Thyroid gland (tissue), 4 donors: ENCODE measurements at regions not wholly inside any gene's neighbourhood (a gene's known extent, or its start where the extent isn't known, plus 50 kb on each side); places are given as distances from the start of the nearest gene placed in this dataset.

Experiments
- CTCF ChIP-seq, 6 experiments: fragments of 200-600 bp in 3 of 6; fragments of 450-650 bp in 3 of 6; sonication (generic) in 3 of 6; IDR thresholded peaks; one replicate each; pipeline ENCODE4 v1.5.1; 2016 to 2019; ENCODE audit warnings: antibody characterized with exemption in 6 of 6, mild to moderate bottlenecking in 2 of 6, inconsistent platforms in 1 of 6, moderate library complexity in 1 of 6
- POLR2A ChIP-seq, 2 donors: fragments of 450-650 bp; IDR thresholded peaks; one replicate each; pipeline ENCODE4 v1.6.1; 2017; ENCODE audit warnings: antibody characterized with exemption in 2 of 2, mild to moderate bottlenecking in 2 of 2, moderate library complexity in 1 of 2

- TF ChIP-seq CTCF (IDR thresholded peaks at IDR 0.05): no peak
- TF ChIP-seq POLR2A (IDR thresholded peaks at IDR 0.05): no peak
Measured at GRCh38 chr5:54702470-54702869, 184.9 kb downstream of the SNX18 start.
